ENCODE measurements at regions not wholly inside any gene's neighbourhood (a gene's known extent, or its start where the extent isn't known, plus 50 kb on each side); places are given as distances from the start of the nearest gene placed in this dataset.

- 3% methylated on average over 2 of the region's 2 CpGs for WGBS (ENCODE audit: low lambda C conversion rate)
- POLR2A ChIA-PET = no interaction called here
- no peak for TF ChIP-seq BCL3 (CRISPR knock-in tag; IDR thresholded peaks at IDR 0.05)
- no peak for TF ChIP-seq ISL2 (CRISPR knock-in tag; IDR thresholded peaks at IDR 0.05)
- no peak for TF ChIP-seq MXD3 (CRISPR knock-in tag; IDR thresholded peaks at IDR 0.05)
- no peak for TF ChIP-seq ZSCAN30 (CRISPR knock-in tag; IDR thresholded peaks at IDR 0.05)
- no peak for TF ChIP-seq STAT5B (CRISPR knock-in tag; IDR thresholded peaks at IDR 0.05)
- no peak for TF ChIP-seq ZBTB44 (CRISPR knock-in tag; IDR thresholded peaks at IDR 0.05)
- no peak for TF ChIP-seq YEATS4 (CRISPR knock-in tag; IDR thresholded peaks at IDR 0.05; ENCODE audit: borderline replicate concordance)
- TF ChIP-seq CENPT (CRISPR knock-in tag; IDR thresholded peaks at IDR 0.05; ENCODE audit: low read depth) = no peak
- no peak for TF ChIP-seq ZNF33A (CRISPR knock-in tag; IDR thresholded peaks at IDR 0.05; ENCODE audit: borderline replicate concordance)
- TF ChIP-seq ZNF503 (CRISPR knock-in tag; IDR thresholded peaks at IDR 0.05) = no peak
- no peak for TF ChIP-seq ZBTB14 (CRISPR knock-in tag; IDR thresholded peaks at IDR 0.05)
- no peak for TF ChIP-seq HIVEP1 (CRISPR knock-in tag; IDR thresholded peaks at IDR 0.05)
- TF ChIP-seq ZNF160 (CRISPR knock-in tag; IDR thresholded peaks at IDR 0.05) = no peak
- no peak for TF ChIP-seq REST (IDR thresholded peaks at IDR 0.05; ENCODE audit: borderline replicate concordance in 1 of 2, low read depth in 1 of 2, low read length in 2 of 2)
- TF ChIP-seq ERF (CRISPR knock-in tag; IDR thresholded peaks at IDR 0.05) = no peak
Measured at GRCh38 chrX:25196221-25196620, 180.5 kb upstream of the ARX start.

More at GRCh38 chrX:25196221-25196620, 180.5 kb upstream of the ARX start:
- no peak overlapping the region for H2AFZ ChIP-seq (ENCODE audit: low read length)
- H4K20me1 ChIP-seq (ENCODE audit: insufficient read depth, low read length) = no peaks in the 10 kb centered on the region
- H3K79me2 ChIP-seq (ENCODE audit: insufficient read depth, low read length) = no peaks in the 10 kb centered on the region
- H3K36me3 ChIP-seq (replicated peaks in 1 of 2; ENCODE audit: control insufficient read depth in 1 of 2, insufficient read depth in 2 of 2, low read length in 2 of 2) = no peaks in the 10 kb centered on the region
- no peak overlapping the region for H3K9ac ChIP-seq (ENCODE audit: insufficient read depth, low read depth, low read length)
- no peaks in the 10 kb centered on the region for H3K27me3 ChIP-seq (ENCODE audit: control insufficient read depth in 1 of 2, insufficient read depth in 2 of 2, low read length in 2 of 2)
- no peak overlapping the region for H3K4me3 ChIP-seq (replicated peaks in 1 of 3; ENCODE audit: insufficient read depth in 1 of 3, low read depth in 2 of 3, low read length in 3 of 3)
- intact Hi-C loops (cut with micrococcal nuclease; ENCODE audit: unreplicated experiment) (no loop called here), in situ Hi-C loops (cut with HindIII; ENCODE audit: extremely low pct_ligation_motif_present, low pct_unique_long_range_greater_than_20kb) (no loop called here)
- no peaks in the 10 kb centered on the region for H3K9me3 ChIP-seq (ENCODE audit: low read length)
- CTCF ChIA-PET (ENCODE audit: low intra/inter-chr PET ratio, low total read pairs) = no interaction called here
- DNase-seq (ENCODE audit: low spot score) (no peak), FAIRE-seq (no peak), ATAC-seq (no peak)
- H3K4me1 ChIP-seq (ENCODE audit: insufficient read depth, low read length) = no peaks in the 10 kb centered on the region
- no peak overlapping the region for H3K27ac ChIP-seq (ENCODE audit: extremely low read length, insufficient read depth, low read length)
- H3K4me2 ChIP-seq (ENCODE audit: low read depth, low read length) = no peak overlapping the region
- BruUV-seq (replicated peaks) = no TSS peak

All from HepG2 (cell line).